Esophagus muscularis mucosa (tissue), 4 donors: ENCODE measurements at regions not wholly inside any gene's neighbourhood (a gene's known extent, or its start where the extent isn't known, plus 50 kb on each side); places are given as distances from the start of the nearest gene placed in this dataset.

Experiments
- EP300 ChIP-seq: sonication (generic); formaldehyde crosslinking; IDR thresholded peaks from one replicate; pipeline ENCODE4 v1.6.1; 2017; ENCODE audit warnings: antibody characterized with exemption
- POLR2A ChIP-seq: fragments of 450-650 bp; IDR thresholded peaks from one replicate; pipeline ENCODE4 v1.6.1; 2017; ENCODE audit warnings: antibody characterized with exemption, moderate library complexity, mild to moderate bottlenecking, low read depth
- TF ChIP-seq, protein P1 (sequence below), 3 experiments: fragments of 200-600 bp in 2 of 3; fragments of 450-650 bp in 1 of 3; sonication (generic) in 2 of 3; IDR thresholded peaks; one replicate each; pipeline ENCODE4 v1.5.1; 2017 to 2019; ENCODE audit warnings: antibody characterized with exemption in 3 of 3, mild to moderate bottlenecking in 2 of 3, moderate library complexity in 1 of 3

DNA sequence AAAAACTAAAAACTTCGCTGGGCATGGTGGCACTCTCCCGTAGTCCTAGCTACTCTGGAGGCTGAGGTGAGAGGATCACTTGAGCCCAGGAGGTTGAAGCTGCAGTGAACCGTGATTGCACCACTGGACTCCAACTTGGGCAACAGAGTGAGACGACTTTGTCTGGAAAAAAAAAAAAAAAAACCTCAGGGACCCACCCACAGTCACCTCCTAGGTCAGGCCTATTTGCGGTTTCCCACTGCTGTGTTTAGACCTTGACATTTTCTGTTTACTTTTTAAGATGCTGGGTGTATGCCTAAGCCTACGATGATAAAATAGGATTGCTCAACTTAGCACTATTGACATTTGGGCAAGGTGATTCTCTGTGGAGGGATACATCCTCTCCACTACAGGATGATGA lies 197.4 kb upstream of the TBL1X start:
- TF ChIP-seq, protein P1, sequence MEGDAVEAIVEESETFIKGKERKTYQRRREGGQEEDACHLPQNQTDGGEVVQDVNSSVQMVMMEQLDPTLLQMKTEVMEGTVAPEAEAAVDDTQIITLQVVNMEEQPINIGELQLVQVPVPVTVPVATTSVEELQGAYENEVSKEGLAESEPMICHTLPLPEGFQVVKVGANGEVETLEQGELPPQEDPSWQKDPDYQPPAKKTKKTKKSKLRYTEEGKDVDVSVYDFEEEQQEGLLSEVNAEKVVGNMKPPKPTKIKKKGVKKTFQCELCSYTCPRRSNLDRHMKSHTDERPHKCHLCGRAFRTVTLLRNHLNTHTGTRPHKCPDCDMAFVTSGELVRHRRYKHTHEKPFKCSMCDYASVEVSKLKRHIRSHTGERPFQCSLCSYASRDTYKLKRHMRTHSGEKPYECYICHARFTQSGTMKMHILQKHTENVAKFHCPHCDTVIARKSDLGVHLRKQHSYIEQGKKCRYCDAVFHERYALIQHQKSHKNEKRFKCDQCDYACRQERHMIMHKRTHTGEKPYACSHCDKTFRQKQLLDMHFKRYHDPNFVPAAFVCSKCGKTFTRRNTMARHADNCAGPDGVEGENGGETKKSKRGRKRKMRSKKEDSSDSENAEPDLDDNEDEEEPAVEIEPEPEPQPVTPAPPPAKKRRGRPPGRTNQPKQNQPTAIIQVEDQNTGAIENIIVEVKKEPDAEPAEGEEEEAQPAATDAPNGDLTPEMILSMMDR (IDR thresholded peaks at IDR 0.05): no peak
- TF ChIP-seq POLR2A (no peak), EP300 (no peak)
